Upper lobe of right lung (tissue), 1 donor: ENCODE measurements at regions not wholly inside any gene's neighbourhood (a gene's known extent, or its start where the extent isn't known, plus 50 kb on each side); places are given as distances from the start of the nearest gene placed in this dataset.

ENCODE experiments used
- ATAC-seq: fragments of 200-7000 bp; cut with Tn5 transposase; one replicate; pipeline ENCODE4 v1.9.1; 2020; ENCODE audit warnings: mild to moderate bottlenecking, moderate library complexity
- DNase-seq: peaks from one replicate; pipeline ENCODE4 v3.0.0-alpha.2; 2020
- H3K27ac ChIP-seq: fragments of 200-600 bp; one replicate; pipeline ENCODE4 v1.8.0; 2022
- H3K27me3 ChIP-seq: fragments of 200-600 bp; one replicate; pipeline ENCODE4 v1.8.0; 2022; ENCODE audit warnings: mild to moderate bottlenecking
- H3K36me3 ChIP-seq: fragments of 200-600 bp; one replicate; pipeline ENCODE4 v1.8.0; 2022
- H3K4me1 ChIP-seq: fragments of 200-600 bp; one replicate; pipeline ENCODE4 v1.8.0; 2022
- H3K4me3 ChIP-seq: fragments of 200-600 bp; one replicate; pipeline ENCODE4 v1.8.0; 2022; ENCODE audit warnings: mild to moderate bottlenecking
- H3K9me3 ChIP-seq: fragments of 200-600 bp; one replicate; pipeline ENCODE4 v1.8.0; 2022
- intact Hi-C: fragments of 100-400 bp; cut with DNase I; formaldehyde crosslinking; loops from one replicate; pipeline ENCODE4 v1.11.0; 2022
- TF ChIP-seq, protein P1 (sequence below): fragments of 200-600 bp; IDR thresholded peaks from one replicate; pipeline ENCODE4 v1.8.0; 2022; ENCODE audit warnings: antibody characterized with exemption
- donor health status: DM: no; HTN: yes; CAD: no; lungs with severe emphysema.

DNA sequence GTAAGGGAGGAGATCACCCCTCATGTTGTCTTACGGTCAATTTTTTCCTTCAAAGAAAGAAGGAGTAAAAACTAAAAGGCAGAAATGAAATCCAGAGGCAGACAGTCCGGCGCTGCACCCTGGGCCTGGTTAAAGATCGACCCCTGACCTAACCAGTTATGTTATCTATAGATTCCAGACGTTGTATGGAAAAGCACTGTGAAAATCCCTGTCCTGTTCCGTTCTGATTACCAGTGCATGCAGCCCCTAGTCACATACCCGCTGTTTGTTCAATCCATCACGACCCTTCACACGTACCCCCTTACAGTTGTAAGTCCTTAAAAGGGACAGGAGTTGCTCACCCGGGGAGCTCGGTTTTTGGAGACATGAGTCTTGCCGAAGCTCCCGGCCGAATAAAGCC lies 105.6 kb upstream of the JADE1 start:
- no peaks in the 10 kb centered on the region for H3K9me3 ChIP-seq
- no peaks in the 10 kb centered on the region for H3K36me3 ChIP-seq
- ATAC-seq (no peak), DNase-seq (no peak)
- H3K4me3 ChIP-seq, result no peak overlapping the region
- H3K27ac ChIP-seq, result no peak overlapping the region
- TF ChIP-seq, protein P1, sequence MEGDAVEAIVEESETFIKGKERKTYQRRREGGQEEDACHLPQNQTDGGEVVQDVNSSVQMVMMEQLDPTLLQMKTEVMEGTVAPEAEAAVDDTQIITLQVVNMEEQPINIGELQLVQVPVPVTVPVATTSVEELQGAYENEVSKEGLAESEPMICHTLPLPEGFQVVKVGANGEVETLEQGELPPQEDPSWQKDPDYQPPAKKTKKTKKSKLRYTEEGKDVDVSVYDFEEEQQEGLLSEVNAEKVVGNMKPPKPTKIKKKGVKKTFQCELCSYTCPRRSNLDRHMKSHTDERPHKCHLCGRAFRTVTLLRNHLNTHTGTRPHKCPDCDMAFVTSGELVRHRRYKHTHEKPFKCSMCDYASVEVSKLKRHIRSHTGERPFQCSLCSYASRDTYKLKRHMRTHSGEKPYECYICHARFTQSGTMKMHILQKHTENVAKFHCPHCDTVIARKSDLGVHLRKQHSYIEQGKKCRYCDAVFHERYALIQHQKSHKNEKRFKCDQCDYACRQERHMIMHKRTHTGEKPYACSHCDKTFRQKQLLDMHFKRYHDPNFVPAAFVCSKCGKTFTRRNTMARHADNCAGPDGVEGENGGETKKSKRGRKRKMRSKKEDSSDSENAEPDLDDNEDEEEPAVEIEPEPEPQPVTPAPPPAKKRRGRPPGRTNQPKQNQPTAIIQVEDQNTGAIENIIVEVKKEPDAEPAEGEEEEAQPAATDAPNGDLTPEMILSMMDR, result no peak
- H3K27me3 ChIP-seq, result no peaks in the 10 kb centered on the region
- intact Hi-C loops, result no loop called here
- no peaks in the 10 kb centered on the region for H3K4me1 ChIP-seq

DNA sequence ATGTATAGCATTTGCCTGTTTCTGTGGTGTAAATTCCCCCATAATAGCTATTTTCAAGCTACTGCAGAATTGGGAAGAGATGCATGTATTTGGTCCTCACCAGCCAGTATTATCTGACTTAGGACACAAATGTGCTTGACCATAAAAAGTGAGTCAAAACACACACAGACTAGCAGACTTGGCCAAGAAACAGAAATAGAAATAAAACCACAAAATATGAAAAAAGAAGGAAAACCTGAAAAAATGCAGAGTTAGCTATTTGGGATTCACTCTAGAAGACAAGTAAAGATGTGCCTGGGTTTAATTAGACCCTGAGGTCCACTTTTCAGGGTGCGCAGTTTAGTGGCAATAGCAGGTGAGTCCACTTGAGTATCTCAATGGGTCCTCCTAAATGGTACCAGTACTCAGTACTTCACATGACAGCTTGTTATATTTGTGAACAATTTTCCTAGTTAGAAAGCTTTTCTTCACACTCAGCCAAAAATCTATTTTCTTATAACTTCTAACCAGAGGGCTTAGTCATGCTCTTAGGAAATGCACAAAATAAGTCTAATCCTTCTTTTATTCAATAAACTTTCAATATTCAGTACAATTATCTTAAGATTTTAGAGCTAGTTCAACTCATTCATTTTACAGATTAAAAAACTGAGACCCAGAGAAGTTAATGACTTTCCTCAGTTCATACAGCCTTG lies 108.7 kb upstream of the JADE1 start:
- no peak for DNase-seq
- TF ChIP-seq, protein P1, result no peak
- Histone ChIP-seq H3K27me3 (no peaks in the 10 kb centered on the region), H3K4me1 (no peaks in the 10 kb centered on the region), H3K4me3 (no peak overlapping the region), H3K36me3 (no peaks in the 10 kb centered on the region), H3K9me3 (no peaks in the 10 kb centered on the region), H3K27ac (no peak overlapping the region)
- ATAC-seq, result no peak
- intact Hi-C loops, result no loop called here

DNA sequence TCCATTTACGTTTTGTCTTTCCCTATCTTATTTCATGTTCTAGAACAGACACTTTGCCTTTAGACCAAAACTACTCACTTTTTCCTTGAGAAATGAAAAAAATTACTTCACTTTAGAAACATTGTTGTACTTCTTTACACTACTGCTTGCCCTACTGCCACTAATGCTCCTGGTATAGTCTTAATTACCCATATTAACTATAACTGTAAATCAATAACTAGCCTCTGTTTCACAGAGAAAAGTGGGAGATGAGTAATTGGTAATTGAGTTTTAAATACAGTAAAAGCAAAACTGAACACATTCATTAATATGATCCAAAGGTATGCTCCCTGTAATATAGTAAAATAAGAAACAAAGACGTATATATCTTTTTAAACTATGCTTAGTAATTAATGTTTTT lies 111.1 kb upstream of the JADE1 start:
- Histone ChIP-seq H3K9me3 (no peaks in the 10 kb centered on the region), H3K4me1 (no peaks in the 10 kb centered on the region), H3K36me3 (no peaks in the 10 kb centered on the region), H3K27me3 (no peaks in the 10 kb centered on the region), H3K4me3 (no peak overlapping the region), H3K27ac (no peak overlapping the region)
- intact Hi-C loops, result no loop called here
- ATAC-seq (no peak), DNase-seq (no peak)
- TF ChIP-seq, protein P1, result no peak

DNA sequence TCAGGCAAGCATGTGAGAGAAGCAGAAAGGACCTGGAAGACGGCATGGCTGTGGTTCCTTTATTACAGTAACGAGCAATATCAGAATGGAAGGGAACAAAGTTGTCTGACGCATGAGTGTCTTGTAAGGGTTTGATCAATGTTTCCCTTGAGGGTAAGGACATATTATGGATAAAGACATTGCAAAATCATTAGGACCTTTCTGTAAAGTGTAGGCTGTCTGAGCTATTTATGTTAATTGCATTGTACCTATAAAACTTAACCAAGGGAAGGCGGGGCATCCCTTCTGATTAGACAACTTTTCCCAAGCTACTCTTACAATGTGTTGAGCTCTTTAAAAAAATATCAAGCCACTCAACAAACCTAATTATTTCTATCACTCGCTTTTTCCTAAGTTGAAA lies 112.2 kb upstream of the JADE1 start:
- no peaks in the 10 kb centered on the region for H3K27me3 ChIP-seq
- TF ChIP-seq, protein P1, result no peak
- DNase-seq, result no peak

DNA sequence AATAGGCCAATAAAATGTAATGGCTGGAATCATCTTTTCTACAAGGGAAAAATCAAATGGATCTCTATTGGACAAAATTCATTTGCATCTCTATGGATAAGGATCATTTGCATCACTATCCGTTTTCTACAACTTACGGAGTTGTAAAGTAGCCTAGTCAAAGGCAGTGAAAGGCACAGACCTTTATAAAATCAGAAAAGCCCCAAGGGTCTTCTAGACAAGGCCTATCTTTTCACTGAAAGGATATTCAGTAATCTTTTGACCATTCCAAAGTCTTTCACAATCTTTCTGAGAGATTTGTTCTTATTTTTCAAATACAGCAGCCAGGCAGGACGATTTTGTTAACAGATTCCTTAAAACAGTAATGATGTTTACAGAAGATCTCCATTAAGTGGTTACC lies 119.5 kb upstream of the JADE1 start:
- no peak overlapping the region for H3K4me3 ChIP-seq
- H3K36me3 ChIP-seq, result no peaks in the 10 kb centered on the region
- ATAC-seq (no peak), DNase-seq (no peak)
- intact Hi-C loops, result no loop called here
- no peaks in the 10 kb centered on the region for H3K27me3 ChIP-seq
- no peaks in the 10 kb centered on the region for H3K9me3 ChIP-seq
- H3K4me1 ChIP-seq, result no peaks in the 10 kb centered on the region
- TF ChIP-seq, protein P1, result no peak
- H3K27ac ChIP-seq, result no peak overlapping the region

More for the DNA sequence above, 112.2 kb upstream of the JADE1 start:
- intact Hi-C loops, result no loop called here
- no peak for ATAC-seq
- H3K4me1 ChIP-seq, result no peaks in the 10 kb centered on the region
- H3K9me3 ChIP-seq, result no peaks in the 10 kb centered on the region
- H3K36me3 ChIP-seq, result no peaks in the 10 kb centered on the region
- no peak overlapping the region for H3K27ac ChIP-seq
- no peak overlapping the region for H3K4me3 ChIP-seq
